Mammary epithelial cell (primary cell): ENCODE measurements at regions not wholly inside any gene's neighbourhood (a gene's known extent, or its start where the extent isn't known, plus 50 kb on each side); places are given as distances from the start of the nearest gene placed in this dataset.

ENCODE experiments used
- EZH2 ChIP-seq: IDR thresholded peaks from 2 replicates; pipeline ENCODE4 v1.6.1; 2012; ENCODE audit warnings: low read length, inconsistent platforms, borderline replicate concordance
- TF ChIP-seq, protein P1 (sequence below), 2 donors: IDR thresholded peaks in 1 of 2; conservative IDR thresholded peaks in 1 of 2; 2 replicates each; pipeline ENCODE4 v1.5.1; 2011 to 2012; ENCODE audit warnings: inconsistent platforms in 2 of 2, low read length in 2 of 2, mild to moderate bottlenecking in 2 of 2, control low read depth in 1 of 2, low read depth in 1 of 2; ENCODE audit not compliant: insufficient read depth in 1 of 2; ENCODE audit errors: extremely low read depth in 1 of 2

DNA sequence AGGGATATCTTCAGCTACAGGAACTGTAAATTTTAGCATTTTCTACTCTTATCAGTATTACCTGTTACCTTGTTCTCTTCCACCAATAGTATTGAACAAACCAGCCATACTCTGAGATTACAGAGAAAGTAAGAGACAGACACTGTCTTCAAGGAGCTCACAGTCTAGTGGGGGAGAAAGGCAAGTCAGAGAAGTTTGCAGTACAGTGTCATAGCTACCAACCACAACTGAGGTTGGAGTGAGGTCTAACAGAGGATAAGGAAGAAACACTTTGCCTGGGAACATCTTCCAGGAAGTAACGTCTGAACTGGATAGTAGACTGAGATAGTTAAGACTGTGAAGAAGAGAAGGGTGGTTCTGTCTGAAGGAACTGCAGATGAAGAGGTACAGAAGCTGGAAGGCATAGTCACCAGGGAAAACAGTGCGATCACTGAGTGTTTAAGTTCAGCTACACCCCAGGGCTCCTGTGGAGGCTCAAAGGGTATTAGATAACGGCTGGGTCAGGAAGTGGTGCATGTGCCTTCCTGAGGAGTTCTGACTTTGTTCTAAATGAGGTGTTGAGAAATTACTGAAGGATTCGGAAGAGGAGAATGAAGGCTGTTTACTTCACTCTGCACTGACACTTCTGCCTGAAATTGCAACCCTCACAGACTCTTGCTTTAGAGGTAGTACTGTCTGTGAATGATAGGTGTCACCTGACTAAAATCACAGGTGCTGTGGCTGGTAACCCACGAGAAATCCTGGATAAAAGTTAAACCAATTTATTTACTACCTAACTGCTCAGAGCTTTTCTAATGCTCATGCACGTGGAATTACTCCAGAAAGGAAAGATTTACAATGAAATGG is 841.6 kb downstream of the MAT2B start:
- TF ChIP-seq, protein P1, sequence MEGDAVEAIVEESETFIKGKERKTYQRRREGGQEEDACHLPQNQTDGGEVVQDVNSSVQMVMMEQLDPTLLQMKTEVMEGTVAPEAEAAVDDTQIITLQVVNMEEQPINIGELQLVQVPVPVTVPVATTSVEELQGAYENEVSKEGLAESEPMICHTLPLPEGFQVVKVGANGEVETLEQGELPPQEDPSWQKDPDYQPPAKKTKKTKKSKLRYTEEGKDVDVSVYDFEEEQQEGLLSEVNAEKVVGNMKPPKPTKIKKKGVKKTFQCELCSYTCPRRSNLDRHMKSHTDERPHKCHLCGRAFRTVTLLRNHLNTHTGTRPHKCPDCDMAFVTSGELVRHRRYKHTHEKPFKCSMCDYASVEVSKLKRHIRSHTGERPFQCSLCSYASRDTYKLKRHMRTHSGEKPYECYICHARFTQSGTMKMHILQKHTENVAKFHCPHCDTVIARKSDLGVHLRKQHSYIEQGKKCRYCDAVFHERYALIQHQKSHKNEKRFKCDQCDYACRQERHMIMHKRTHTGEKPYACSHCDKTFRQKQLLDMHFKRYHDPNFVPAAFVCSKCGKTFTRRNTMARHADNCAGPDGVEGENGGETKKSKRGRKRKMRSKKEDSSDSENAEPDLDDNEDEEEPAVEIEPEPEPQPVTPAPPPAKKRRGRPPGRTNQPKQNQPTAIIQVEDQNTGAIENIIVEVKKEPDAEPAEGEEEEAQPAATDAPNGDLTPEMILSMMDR (conservative IDR thresholded peaks at IDR 0.05 in 1 of 2, IDR thresholded peaks at IDR 0.05 in 1 of 2; ENCODE audit: extremely low read depth in 1 of 2, insufficient read depth in 1 of 2, low read depth in 1 of 2, low read length in 2 of 2) = no peak
- no peak for TF ChIP-seq EZH2
